G401.6 (cell line): ENCODE measurements at regions not wholly inside any gene's neighbourhood (a gene's known extent, or its start where the extent isn't known, plus 50 kb on each side); places are given as distances from the start of the nearest gene placed in this dataset.

ENCODE experiments used
- FAIRE-seq: peaks from 2 replicates; lab custom pipeline; 2012; peaks lifted over from hg19 to GRCh38; lab: Jason Lieb, UNC

DNA sequence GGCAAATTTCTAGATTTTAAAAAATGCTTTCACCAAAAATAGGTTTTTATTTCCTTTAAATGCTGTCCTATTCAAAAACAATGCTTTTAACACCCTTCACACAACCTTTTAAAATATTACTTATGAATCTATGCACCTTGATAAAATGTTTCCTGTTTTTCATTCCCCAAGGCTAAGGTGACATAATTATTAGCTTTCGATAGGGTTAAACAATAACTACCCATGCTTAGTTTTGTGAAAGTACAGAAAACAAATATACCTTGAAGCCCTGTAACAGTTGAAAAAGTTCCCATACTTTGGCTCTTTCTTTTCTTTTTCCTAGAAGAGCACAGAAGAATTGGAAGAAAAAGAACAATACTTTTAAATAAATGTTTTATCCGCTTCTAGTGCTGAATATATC lies 54.9 kb upstream of the ITPRID2 start:
- no peak for FAIRE-seq

DNA sequence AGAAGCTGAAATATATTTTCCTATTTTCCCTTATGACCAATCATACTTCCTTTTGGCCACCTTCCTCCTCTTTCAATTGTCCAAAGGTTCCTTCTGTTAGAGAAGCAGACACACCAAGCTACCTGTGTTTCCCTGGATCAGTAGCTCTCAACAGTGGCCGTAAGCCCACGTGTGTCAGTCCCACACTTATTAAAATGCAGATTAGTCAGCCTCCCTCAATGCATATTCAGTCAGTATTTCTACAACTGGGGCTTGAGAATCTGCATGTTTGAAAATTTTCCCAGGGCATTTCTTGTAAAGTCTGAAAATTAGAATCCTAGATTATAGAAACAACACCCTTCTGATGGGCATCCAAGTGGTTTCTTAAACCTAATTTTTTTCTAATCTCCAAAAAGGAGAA lies 54.0 kb upstream of the ITPRID2 start:
- FAIRE-seq: no peak

DNA sequence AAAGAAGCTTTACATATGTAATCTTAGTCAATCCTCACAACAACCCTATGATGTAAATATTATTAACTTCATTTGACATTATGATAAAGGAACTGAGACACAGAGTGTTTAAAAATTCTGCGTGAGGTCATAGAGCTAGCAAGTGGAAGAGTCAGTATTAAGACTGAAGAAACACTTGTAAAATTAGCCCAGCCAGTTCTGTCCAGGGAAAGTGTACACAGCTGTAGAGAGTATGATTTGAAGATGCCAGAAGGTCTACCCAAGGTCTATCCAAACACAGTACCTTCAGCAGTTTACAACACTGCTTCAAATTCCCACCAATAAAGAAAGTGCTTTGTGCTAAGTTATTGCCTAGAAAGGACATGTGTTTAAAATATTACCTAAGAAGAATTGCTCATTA lies 51.7 kb upstream of the ITPRID2 start:
- no peak for FAIRE-seq

DNA sequence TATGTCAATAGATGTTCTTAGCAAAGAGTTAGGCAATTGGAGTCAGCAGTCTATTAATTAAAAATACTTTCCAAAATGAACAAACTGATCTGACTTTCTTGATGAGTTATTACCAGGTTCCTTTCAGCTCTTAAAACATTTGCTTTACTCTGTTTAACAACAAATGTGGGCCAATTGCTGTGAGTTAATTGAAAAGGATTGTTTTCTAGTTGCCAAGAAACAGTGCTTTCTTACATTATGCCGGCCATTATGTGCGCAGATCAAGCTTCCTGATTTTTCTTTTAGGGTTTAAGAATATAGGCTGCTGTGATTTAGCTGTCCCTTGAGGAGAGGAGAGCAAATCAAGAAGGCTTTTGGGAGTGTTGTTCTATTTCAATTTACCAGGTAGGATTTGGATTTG lies 50.5 kb upstream of the ITPRID2 start:
- FAIRE-seq: no peak
